OCI-LY7 (cell line): ENCODE measurements at regions not wholly inside any gene's neighbourhood (a gene's known extent, or its start where the extent isn't known, plus 50 kb on each side); places are given as distances from the start of the nearest gene placed in this dataset.

Source experiments
- BruUV-seq: library from RNA; stranded (reverse); fragments of 400-500 nt; replicated peaks from 2 replicates; lab custom pipeline; 2021; lab: Mats Ljungman, UMichigan
- CTCF ChIA-PET: fragments of 300-600 bp; sonication (Branson Sonifier 250); formaldehyde crosslinking; loops from one replicate; lab custom pipeline; 2022; ENCODE audit warnings: antibody characterized with exemption; ENCODE audit not compliant: unreplicated experiment; lab: Charles Lee
- POLR2A ChIA-PET: fragments of 300-600 bp; sonication (Branson Sonifier 250); formaldehyde crosslinking; loops from one replicate; lab custom pipeline; 2022; ENCODE audit warnings: antibody characterized with exemption; lab: Charles Lee
- DNase-seq: peaks from one replicate; pipeline ENCODE4 v3.0.0-alpha.2; 2015; ENCODE audit warnings: low spot score
- H2AFZ ChIP-seq: fragments of 200-600 bp; sonication (generic), shearing (Covaris generic); 2 replicates; pipeline ENCODE4 v1.6.1; 2014; ENCODE audit warnings: mild to moderate bottlenecking, antibody characterized with exemption, low read length, moderate library complexity
- H3K27ac ChIP-seq: fragments of 200-600 bp; sonication (generic); 2 replicates; pipeline ENCODE4 v1.5.1; 2014; ENCODE audit warnings: mixed run types, low read depth, mild to moderate bottlenecking, moderate library complexity, low read length, inconsistent platforms; ENCODE audit not compliant: poor library complexity, severe bottlenecking
- H3K36me3 ChIP-seq: fragments of 200-600 bp; sonication (generic); 2 replicates; pipeline ENCODE4 v1.6.1; 2014; ENCODE audit warnings: mild to moderate bottlenecking, antibody characterized with exemption, low read length, moderate library complexity, mixed read lengths; ENCODE audit not compliant: insufficient read depth
- H3K4me1 ChIP-seq: fragments of 200-600 bp; sonication (generic); 2 replicates; pipeline ENCODE4 v1.5.1; 2014; ENCODE audit warnings: mild to moderate bottlenecking, low read length; ENCODE audit not compliant: insufficient read depth, poor library complexity, severe bottlenecking
- H3K4me2 ChIP-seq: fragments of 200-600 bp; sonication (generic); 2 replicates; pipeline ENCODE4 v1.6.1; 2014; ENCODE audit warnings: mild to moderate bottlenecking, low read length
- H3K4me3 ChIP-seq: fragments of 200-600 bp; sonication (generic); 2 replicates; pipeline ENCODE4 v1.5.1; 2014; ENCODE audit warnings: mild to moderate bottlenecking, low read depth, low read length; ENCODE audit not compliant: poor library complexity, severe bottlenecking
- H3K79me2 ChIP-seq: fragments of 200-600 bp; sonication (generic); 2 replicates; pipeline ENCODE4 v1.6.1; 2016; ENCODE audit warnings: low read depth, mild to moderate bottlenecking, low read length, moderate library complexity, mixed read lengths; ENCODE audit not compliant: insufficient read depth
- H3K9me2 ChIP-seq: fragments of 200-600 bp; sonication (generic); 2 replicates; pipeline ENCODE4 v1.6.1; 2016; ENCODE audit warnings: mild to moderate bottlenecking, low read length, mixed read lengths; ENCODE audit not compliant: insufficient read depth
- H3K9me3 ChIP-seq: fragments of 200-600 bp; sonication (generic); 2 replicates; pipeline ENCODE4 v1.6.1; 2014; ENCODE audit warnings: mild to moderate bottlenecking, mixed run types, low read length, mixed read lengths
- H4K20me1 ChIP-seq: fragments of 200-600 bp; sonication (generic); 2 replicates; pipeline ENCODE4 v1.6.1; 2014; ENCODE audit warnings: mild to moderate bottlenecking, antibody characterized with exemption, low read length, moderate library complexity, mixed read lengths; ENCODE audit not compliant: insufficient read depth
- CTCF ChIP-seq: fragments of 200-600 bp; sonication (generic); conservative IDR thresholded peaks from 2 replicates; pipeline ENCODE4 v1.5.1; 2014; ENCODE audit warnings: mild to moderate bottlenecking, antibody characterized with exemption, low read length, moderate library complexity, mixed read lengths
- EZH2phosphoT487 ChIP-seq: fragments of 200-600 bp; sonication (generic); IDR thresholded peaks from 2 replicates; pipeline ENCODE4 v1.6.1; 2018; ENCODE audit warnings: low read depth, borderline replicate concordance, mild to moderate bottlenecking, mixed run types, antibody characterized with exemption, low read length, moderate library complexity, mixed read lengths
- intact Hi-C: fragments of 100-400 bp; cut with micrococcal nuclease; formaldehyde crosslinking; loops from one replicate; pipeline ENCODE4 v1.10.0; 2022; ENCODE audit not compliant: unreplicated experiment

GRCh38 chr1:229004066-229004833, 266.7 kb upstream of the RAB4A start:
- intact Hi-C loops: no loop called here
- ChIA-PET CTCF (no interaction called here), POLR2A (interaction anchor here (0.7 kb wide), 1 partner anchor 1883 kb away, joined by 3 read pairs; no protein-coding TSS in a partner anchor)
- BruUV-seq: no TSS peak
- Histone ChIP-seq H2AFZ (no peak overlapping the region), H3K4me3 (no peak overlapping the region), H3K36me3 (no peaks in the 10 kb centered on the region), H3K27ac (no peak overlapping the region), H3K9me2 (no peaks in the 10 kb centered on the region), H3K9me3 (no peaks in the 10 kb centered on the region), H3K4me1 (peaks cover 8% of the 10 kb centered on the region), H4K20me1 (no peaks in the 10 kb centered on the region), H3K79me2 (no peaks in the 10 kb centered on the region), H3K4me2 (no peak overlapping the region)
- TF ChIP-seq CTCF (no peak), EZH2phosphoT487 (no peak)
- no peak for DNase-seq

- Histone ChIP-seq H3K36me3 (no peaks in the 10 kb centered on the region), H3K4me2 (no peak overlapping the region), H4K20me1 (no peaks in the 10 kb centered on the region), H3K9me2 (no peaks in the 10 kb centered on the region), H2AFZ (no peak overlapping the region), H3K4me1 (peaks cover 8% of the 10 kb centered on the region), H3K4me3 (no peak overlapping the region), H3K9me3 (no peaks in the 10 kb centered on the region), H3K79me2 (no peaks in the 10 kb centered on the region), H3K27ac (no peak overlapping the region)
- no peak for DNase-seq
- intact Hi-C loops: no loop called here
- BruUV-seq: no TSS peak
- ChIA-PET POLR2A (no interaction called here), CTCF (no interaction called here)
- no peak for TF ChIP-seq EZH2phosphoT487
- TF ChIP-seq CTCF: no peak
Measured at GRCh38 chr1:229005097-229005496, 265.8 kb upstream of the RAB4A start.

- POLR2A ChIA-PET: no interaction called here
Measured at GRCh38 chr1:229005556-229005955, 265.4 kb upstream of the RAB4A start.

More at GRCh38 chr1:229005556-229005955, 265.4 kb upstream of the RAB4A start:
- no peaks in the 10 kb centered on the region for H3K79me2 ChIP-seq
- TF ChIP-seq CTCF: no peak
- no peak for TF ChIP-seq EZH2phosphoT487
- no TSS peak for BruUV-seq
- H3K9me3 ChIP-seq: no peaks in the 10 kb centered on the region
- H3K27ac ChIP-seq: no peak overlapping the region
- no peaks in the 10 kb centered on the region for H3K9me2 ChIP-seq
- no peaks in the 10 kb centered on the region for H4K20me1 ChIP-seq
- peaks cover 8% of the 10 kb centered on the region for H3K4me1 ChIP-seq
- H2AFZ ChIP-seq: no peak overlapping the region
- no peak for DNase-seq
- intact Hi-C loops: no loop called here
- H3K4me2 ChIP-seq: no peak overlapping the region
- CTCF ChIA-PET: no interaction called here
- no peaks in the 10 kb centered on the region for H3K36me3 ChIP-seq
- H3K4me3 ChIP-seq: no peak overlapping the region
